HG02610 (cell line): ENCODE measurements at regions not wholly inside any gene's neighbourhood (a gene's known extent, or its start where the extent isn't known, plus 50 kb on each side); places are given as distances from the start of the nearest gene placed in this dataset.
"Not testable (repeated sequence)": the region's sequence is repeated elsewhere in the genome, so short reads cannot be mapped to it uniquely, and the experiment has no call there.

Source experiments
- ATAC-seq: cut with Tn5 transposase; IDR thresholded peaks from one replicate; pipeline ENCODE4 v1.9.1; 2021; ENCODE audit warnings: mild to moderate bottlenecking, moderate library complexity; ENCODE audit not compliant: unreplicated experiment

- no peak for ATAC-seq
Measured at GRCh38 chr1:55448261-55448660, 233.1 kb upstream of the USP24 start.

GRCh38 chr1:55447488-55447887 lies 232.3 kb upstream of the USP24 start:
- no peak for ATAC-seq

GRCh38 chr1:55446351-55446750 lies 231.2 kb upstream of the USP24 start:
- ATAC-seq: no peak

GRCh38 chr1:55445416-55445815 lies 230.3 kb upstream of the USP24 start:
- peak; percentile 94 for ATAC-seq

GRCh38 chr1:55444667-55445066 lies 229.5 kb upstream of the USP24 start:
- no peak for ATAC-seq

- no peak for ATAC-seq
Measured at GRCh38 chr1:55443175-55443915, 228.2 kb upstream of the USP24 start.

GRCh38 chr1:55441489-55441888 lies 226.3 kb upstream of the USP24 start:
- ATAC-seq: no peak

- no peak for ATAC-seq
Measured at GRCh38 chr1:55437692-55438091, 222.5 kb upstream of the USP24 start.

- not testable (repeated sequence) for ATAC-seq
Measured at GRCh38 chr1:55430720-55431119, 215.6 kb upstream of the USP24 start.

- not testable (repeated sequence) for ATAC-seq
Measured at GRCh38 chr1:55430206-55430605, 215.0 kb upstream of the USP24 start.

- ATAC-seq: no peak
Measured at GRCh38 chr1:55428944-55429931, 214.1 kb upstream of the USP24 start.

GRCh38 chr1:55428231-55428630 lies 213.1 kb upstream of the USP24 start:
- no peak for ATAC-seq

GRCh38 chr1:55427606-55428005 lies 212.4 kb upstream of the USP24 start:
- no peak for ATAC-seq

- no peak for ATAC-seq
Measured at GRCh38 chr1:55426619-55427018, 211.5 kb upstream of the USP24 start.

GRCh38 chr1:55426156-55426555 lies 211.0 kb upstream of the USP24 start:
- no peak for ATAC-seq

- ATAC-seq: no peak
Measured at GRCh38 chr1:55425310-55425930, 210.3 kb upstream of the USP24 start.

- no peak for ATAC-seq
Measured at GRCh38 chr1:55423376-55423775, 208.2 kb upstream of the USP24 start.

- ATAC-seq: no peak
Measured at GRCh38 chr1:55420929-55421716, 206.0 kb upstream of the USP24 start.

- ATAC-seq: no peak
Measured at GRCh38 chr1:55420026-55420425, 204.9 kb upstream of the USP24 start.

GRCh38 chr1:55418208-55419000 lies 203.2 kb upstream of the USP24 start:
- no peak for ATAC-seq
